K562 (cell line): ENCODE measurements at regions not wholly inside any gene's neighbourhood (a gene's known extent, or its start where the extent isn't known, plus 50 kb on each side); places are given as distances from the start of the nearest gene placed in this dataset.
A peak's percentile ranks its signal among the peaks of the same experiment; 100 is the strongest.

Experiments
- FOXK2 ChIP-seq, 2 experiments: fragments of 450-650 bp; IDR thresholded peaks in 1 of 2; conservative IDR thresholded peaks in 1 of 2; 2 replicates each; pipeline ENCODE4 v1.6.1; 2016; ENCODE audit warnings: low read depth in 2 of 2, mild to moderate bottlenecking in 1 of 2
- HDAC1 ChIP-seq, 2 experiments: fragments of 450-650 bp; IDR thresholded peaks; 2 replicates each; pipeline ENCODE4 v1.6.1; 2016 to 2017; ENCODE audit warnings: inconsistent platforms in 1 of 2, mild to moderate bottlenecking in 1 of 2, moderate library complexity in 1 of 2
- POLR2G ChIP-seq: fragments of 200-400 bp; formaldehyde crosslinking; IDR thresholded peaks from 2 replicates; pipeline ENCODE4 v1.6.1; 2017; ENCODE audit warnings: low read depth, mild to moderate bottlenecking, antibody characterized with exemption, low read length, moderate library complexity
- RBBP5 ChIP-seq: fragments of 200-600 bp; sonication (generic); IDR thresholded peaks from 2 replicates; pipeline ENCODE4 v1.6.1; 2012; ENCODE audit warnings: borderline replicate concordance, mild to moderate bottlenecking, low read length, control low read depth, inconsistent platforms; ENCODE audit not compliant: insufficient read depth, poor library complexity, severe bottlenecking
- RFX7 ChIP-seq: fragments of 250-450 bp; sonication (Bioruptor Pico); IDR thresholded peaks from 2 replicates; pipeline ENCODE4 v1.5.1; 2021; ENCODE audit warnings: mild to moderate bottlenecking
- SMAD4 ChIP-seq: fragments of 250-450 bp; sonication (Bioruptor Pico); conservative IDR thresholded peaks from 2 replicates; pipeline ENCODE4 v1.8.0; 2021; ENCODE audit warnings: inconsistent platforms, mild to moderate bottlenecking, moderate library complexity
- TCFL5 ChIP-seq: fragments of 250-450 bp; sonication (Bioruptor Pico); conservative IDR thresholded peaks from 2 replicates; pipeline ENCODE4 v1.6.1; 2021; ENCODE audit warnings: mild to moderate bottlenecking, moderate library complexity, matching md5 sums
- TGIF2 ChIP-seq: sonication (generic); formaldehyde crosslinking; IDR thresholded peaks from 2 replicates; pipeline ENCODE4 v1.8.1; 2022; ENCODE audit warnings: mild to moderate bottlenecking, missing genetic modification reagents, moderate library complexity
- ZNF143 ChIP-seq: sonication (generic); formaldehyde crosslinking; IDR thresholded peaks from 2 replicates; pipeline ENCODE4 v1.9.0; 2022; ENCODE audit warnings: mild to moderate bottlenecking, missing genetic modification reagents
- TF ChIP-seq, protein P1 (sequence below), 2 experiments: fragments of 450-650 bp; IDR thresholded peaks; 2 replicates each; pipeline ENCODE4 v1.6.1; 2016; ENCODE audit warnings: mild to moderate bottlenecking in 2 of 2, borderline replicate concordance in 1 of 2, low read depth in 1 of 2, moderate library complexity in 1 of 2
- TF ChIP-seq, protein P2 (sequence below): fragments of 250-450 bp; sonication (Bioruptor Pico); IDR thresholded peaks from 2 replicates; pipeline ENCODE4 v1.4.0; 2020; ENCODE audit warnings: mild to moderate bottlenecking
- TF ChIP-seq, protein P3 (sequence below): fragments of 250-450 bp; sonication (Bioruptor Pico); IDR thresholded peaks from 2 replicates; pipeline ENCODE4 v1.5.0; 2020; ENCODE audit warnings: mild to moderate bottlenecking, borderline replicate concordance
- TF ChIP-seq, protein P4 (sequence below): fragments of 450-650 bp; formaldehyde crosslinking; IDR thresholded peaks from 2 replicates; pipeline ENCODE4 v1.4.0; 2020; ENCODE audit warnings: mild to moderate bottlenecking, moderate library complexity

DNA sequence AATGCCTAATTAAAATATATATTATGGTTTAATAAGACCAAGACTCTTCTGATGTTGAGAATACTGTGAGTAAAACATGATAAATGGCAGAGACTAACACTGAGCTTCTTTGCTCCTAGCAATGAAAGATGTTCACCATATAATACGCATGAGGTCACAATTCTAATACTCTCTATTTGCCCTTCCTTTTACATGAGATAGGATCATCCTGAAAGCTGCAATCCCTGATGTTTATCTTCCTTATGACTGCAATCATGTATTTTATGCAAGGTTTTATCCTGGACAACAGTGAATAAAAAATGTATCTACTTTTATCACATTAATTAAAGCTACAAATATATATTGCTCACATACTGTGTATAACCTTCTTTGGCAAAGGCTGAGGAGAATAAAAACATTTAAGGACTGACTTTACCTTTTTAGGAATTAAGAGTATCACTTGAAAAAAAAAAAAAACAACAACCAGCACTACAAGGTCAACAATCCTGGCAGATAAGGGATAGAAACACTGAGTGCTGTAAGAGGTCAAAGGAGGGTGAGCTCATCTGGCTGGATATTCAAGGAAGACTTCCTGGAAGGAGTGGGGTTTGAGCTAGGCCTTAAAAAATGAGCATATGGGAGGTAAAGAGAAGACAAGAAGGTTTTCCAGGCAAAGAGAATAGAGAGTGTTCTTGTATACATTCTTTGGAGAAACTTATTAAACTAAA lies 99.9 kb downstream of the AREG start (continued):
- TF ChIP-seq, protein P1, sequence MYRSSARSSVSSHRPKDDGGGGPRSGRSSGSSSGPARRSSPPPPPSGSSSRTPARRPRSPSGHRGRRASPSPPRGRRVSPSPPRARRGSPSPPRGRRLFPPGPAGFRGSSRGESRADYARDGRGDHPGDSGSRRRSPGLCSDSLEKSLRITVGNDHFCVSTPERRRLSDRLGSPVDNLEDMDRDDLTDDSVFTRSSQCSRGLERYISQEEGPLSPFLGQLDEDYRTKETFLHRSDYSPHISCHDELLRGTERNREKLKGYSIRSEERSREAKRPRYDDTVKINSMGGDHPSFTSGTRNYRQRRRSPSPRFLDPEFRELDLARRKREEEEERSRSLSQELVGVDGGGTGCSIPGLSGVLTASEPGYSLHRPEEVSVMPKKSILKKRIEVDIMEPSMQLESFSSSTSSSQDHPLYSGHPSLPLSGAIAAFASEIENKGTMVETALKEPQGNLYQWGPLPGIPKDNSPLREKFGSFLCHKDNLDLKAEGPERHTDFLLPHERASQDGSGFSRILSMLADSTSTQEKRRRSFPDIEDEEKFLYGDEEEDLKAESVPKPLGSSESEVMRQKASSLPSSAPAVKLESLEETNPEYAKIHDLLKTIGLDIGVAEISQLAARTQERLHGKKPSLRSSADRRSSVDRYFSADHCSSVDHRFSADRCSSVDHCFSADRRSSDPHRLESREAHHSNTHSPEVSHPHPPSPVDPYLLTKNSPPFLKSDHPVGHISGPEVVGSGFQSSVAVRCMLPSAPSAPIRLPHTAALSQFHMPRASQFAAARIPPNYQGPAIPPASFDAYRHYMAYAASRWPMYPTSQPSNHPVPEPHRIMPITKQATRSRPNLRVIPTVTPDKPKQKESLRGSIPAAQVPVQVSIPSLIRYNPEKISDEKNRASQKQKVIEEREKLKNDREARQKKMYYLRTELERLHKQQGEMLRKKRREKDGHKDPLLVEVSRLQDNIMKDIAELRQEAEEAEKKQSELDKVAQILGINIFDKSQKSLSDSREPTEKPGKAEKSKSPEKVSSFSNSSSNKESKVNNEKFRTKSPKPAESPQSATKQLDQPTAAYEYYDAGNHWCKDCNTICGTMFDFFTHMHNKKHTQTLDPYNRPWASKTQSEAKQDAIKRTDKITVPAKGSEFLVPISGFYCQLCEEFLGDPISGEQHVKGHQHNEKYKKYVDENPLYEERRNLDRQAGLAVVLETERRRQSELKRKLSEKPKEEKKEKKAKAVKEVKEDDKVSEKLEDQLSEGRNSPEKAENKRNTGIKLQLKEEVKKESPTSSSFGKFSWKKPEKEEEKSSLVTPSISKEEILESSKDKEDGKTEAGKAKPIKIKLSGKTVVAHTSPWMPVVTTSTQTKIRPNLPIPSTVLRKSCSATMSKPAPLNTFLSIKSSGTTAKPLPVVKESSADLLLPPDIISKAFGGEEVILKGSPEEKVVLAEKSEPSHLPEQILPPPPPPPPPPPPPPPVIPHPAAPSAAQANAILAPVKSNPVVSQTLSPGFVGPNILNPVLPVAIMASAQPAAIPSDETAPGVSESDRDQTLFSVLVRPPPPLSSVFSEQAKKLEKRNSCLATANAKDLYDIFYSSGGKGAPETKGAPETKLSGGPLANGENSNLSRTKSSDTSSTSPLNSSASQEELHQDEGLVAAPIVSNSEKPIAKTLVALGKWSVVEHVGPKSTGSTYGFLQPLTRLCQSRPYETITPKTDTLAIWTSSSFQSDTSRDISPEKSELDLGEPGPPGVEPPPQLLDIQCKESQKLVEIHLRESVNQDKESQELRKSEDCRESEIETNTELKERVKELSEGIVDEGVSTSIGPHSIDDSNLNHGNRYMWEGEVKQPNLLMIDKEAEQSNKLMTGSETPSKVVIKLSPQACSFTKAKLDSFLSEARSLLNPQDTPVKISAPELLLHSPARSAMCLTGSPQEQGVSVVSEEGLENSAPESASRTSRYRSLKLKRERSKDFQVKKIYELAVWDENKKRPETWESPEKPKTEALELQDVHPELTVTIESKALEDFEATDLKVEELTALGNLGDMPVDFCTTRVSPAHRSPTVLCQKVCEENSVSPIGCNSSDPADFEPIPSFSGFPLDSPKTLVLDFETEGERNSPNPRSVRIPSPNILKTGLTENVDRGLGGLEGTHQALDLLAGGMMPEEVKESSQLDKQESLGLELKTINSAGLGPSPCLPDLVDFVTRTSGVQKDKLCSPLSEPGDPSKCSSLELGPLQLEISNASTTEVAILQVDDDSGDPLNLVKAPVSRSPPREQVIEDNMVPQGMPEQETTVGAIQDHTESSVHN (IDR thresholded peaks at IDR 0.05; ENCODE audit: borderline replicate concordance in 1 of 2, low read depth in 1 of 2): no peak
- TF ChIP-seq, protein P2, sequence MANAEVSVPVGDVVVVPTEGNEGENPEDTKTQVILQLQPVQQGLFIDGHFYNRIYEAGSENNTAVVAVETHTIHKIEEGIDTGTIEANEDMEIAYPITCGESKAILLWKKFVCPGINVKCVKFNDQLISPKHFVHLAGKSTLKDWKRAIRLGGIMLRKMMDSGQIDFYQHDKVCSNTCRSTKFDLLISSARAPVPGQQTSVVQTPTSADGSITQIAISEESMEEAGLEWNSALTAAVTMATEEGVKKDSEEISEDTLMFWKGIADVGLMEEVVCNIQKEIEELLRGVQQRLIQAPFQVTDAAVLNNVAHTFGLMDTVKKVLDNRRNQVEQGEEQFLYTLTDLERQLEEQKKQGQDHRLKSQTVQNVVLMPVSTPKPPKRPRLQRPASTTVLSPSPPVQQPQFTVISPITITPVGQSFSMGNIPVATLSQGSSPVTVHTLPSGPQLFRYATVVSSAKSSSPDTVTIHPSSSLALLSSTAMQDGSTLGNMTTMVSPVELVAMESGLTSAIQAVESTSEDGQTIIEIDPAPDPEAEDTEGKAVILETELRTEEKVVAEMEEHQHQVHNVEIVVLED (CRISPR knock-in tag): no peak
- no peak for TF ChIP-seq TGIF2 (CRISPR knock-in tag)
- no peak for TF ChIP-seq HDAC1 (IDR thresholded peaks at IDR 0.05)
- no peak for TF ChIP-seq RFX7 (CRISPR knock-in tag)
- no peak for TF ChIP-seq ZNF143 (CRISPR knock-in tag)
- TF ChIP-seq SMAD4 (CRISPR knock-in tag): 0 out of 2 replicates have a peak, but pooled peaks have one; percentile 21
- TF ChIP-seq RBBP5: no peak
- TF ChIP-seq, protein P3, sequence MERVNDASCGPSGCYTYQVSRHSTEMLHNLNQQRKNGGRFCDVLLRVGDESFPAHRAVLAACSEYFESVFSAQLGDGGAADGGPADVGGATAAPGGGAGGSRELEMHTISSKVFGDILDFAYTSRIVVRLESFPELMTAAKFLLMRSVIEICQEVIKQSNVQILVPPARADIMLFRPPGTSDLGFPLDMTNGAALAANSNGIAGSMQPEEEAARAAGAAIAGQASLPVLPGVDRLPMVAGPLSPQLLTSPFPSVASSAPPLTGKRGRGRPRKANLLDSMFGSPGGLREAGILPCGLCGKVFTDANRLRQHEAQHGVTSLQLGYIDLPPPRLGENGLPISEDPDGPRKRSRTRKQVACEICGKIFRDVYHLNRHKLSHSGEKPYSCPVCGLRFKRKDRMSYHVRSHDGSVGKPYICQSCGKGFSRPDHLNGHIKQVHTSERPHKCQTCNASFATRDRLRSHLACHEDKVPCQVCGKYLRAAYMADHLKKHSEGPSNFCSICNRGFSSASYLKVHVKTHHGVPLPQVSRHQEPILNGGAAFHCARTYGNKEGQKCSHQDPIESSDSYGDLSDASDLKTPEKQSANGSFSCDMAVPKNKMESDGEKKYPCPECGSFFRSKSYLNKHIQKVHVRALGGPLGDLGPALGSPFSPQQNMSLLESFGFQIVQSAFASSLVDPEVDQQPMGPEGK (CRISPR knock-in tag): no peak
- TF ChIP-seq FOXK2 (conservative IDR thresholded peaks at IDR 0.05 in 1 of 2, IDR thresholded peaks at IDR 0.05 in 1 of 2; ENCODE audit: low read depth in 2 of 2): 0 out of 4 replicates have a peak, but pooled peaks have one; percentile 22 to 60
- TF ChIP-seq POLR2G: no peak
- TF ChIP-seq TCFL5: no peak
- TF ChIP-seq, protein P4, sequence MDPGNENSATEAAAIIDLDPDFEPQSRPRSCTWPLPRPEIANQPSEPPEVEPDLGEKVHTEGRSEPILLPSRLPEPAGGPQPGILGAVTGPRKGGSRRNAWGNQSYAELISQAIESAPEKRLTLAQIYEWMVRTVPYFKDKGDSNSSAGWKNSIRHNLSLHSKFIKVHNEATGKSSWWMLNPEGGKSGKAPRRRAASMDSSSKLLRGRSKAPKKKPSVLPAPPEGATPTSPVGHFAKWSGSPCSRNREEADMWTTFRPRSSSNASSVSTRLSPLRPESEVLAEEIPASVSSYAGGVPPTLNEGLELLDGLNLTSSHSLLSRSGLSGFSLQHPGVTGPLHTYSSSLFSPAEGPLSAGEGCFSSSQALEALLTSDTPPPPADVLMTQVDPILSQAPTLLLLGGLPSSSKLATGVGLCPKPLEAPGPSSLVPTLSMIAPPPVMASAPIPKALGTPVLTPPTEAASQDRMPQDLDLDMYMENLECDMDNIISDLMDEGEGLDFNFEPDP (CRISPR knock-in tag): no peak
